PFSK-1 (cell line): ENCODE measurements at regions not wholly inside any gene's neighbourhood (a gene's known extent, or its start where the extent isn't known, plus 50 kb on each side); places are given as distances from the start of the nearest gene placed in this dataset.

Experiments used
- FOXP2 ChIP-seq: optimal IDR thresholded peaks from 2 replicates; pipeline ENCODE3; 2011; ENCODE audit warnings: borderline replicate concordance, control low read depth, inconsistent platforms; ENCODE audit not compliant: insufficient read depth; ENCODE audit errors: extremely low read length, extremely low read depth
- POLR2AphosphoS5 ChIP-seq: IDR thresholded peaks from 2 replicates; pipeline ENCODE4 v1.6.1; 2012; ENCODE audit warnings: low read depth, mild to moderate bottlenecking, control low read depth, low read length, moderate library complexity
- REST ChIP-seq, 2 experiments: IDR thresholded peaks; 2 replicates each; pipeline versions ENCODE4 v1.6.1 to v1.8.0; 2011 to 2012; ENCODE audit warnings: low read depth in 2 of 2, low read length in 2 of 2, control low read depth in 1 of 2, inconsistent platforms in 1 of 2, mild to moderate bottlenecking in 1 of 2, moderate library complexity in 1 of 2; ENCODE audit not compliant: insufficient read depth in 1 of 2
- SIN3A ChIP-seq: IDR thresholded peaks from 2 replicates; pipeline ENCODE4 v1.6.1; 2012; ENCODE audit warnings: mild to moderate bottlenecking, low read length, moderate library complexity, borderline replicate concordance; ENCODE audit not compliant: insufficient read depth
- TAF1 ChIP-seq: IDR thresholded peaks from 2 replicates; pipeline ENCODE4 v1.6.1; 2012; ENCODE audit warnings: low read length, control low read depth, borderline replicate concordance; ENCODE audit not compliant: insufficient read depth

GRCh38 chr12:87491598-87491997, 537.6 kb downstream of the C12orf50 start:
- no peak for TF ChIP-seq REST (IDR thresholded peaks at IDR 0.05; ENCODE audit: insufficient read depth in 1 of 2, low read depth in 2 of 2, low read length in 2 of 2)
- TF ChIP-seq POLR2AphosphoS5, result no peak
- no peak for TF ChIP-seq FOXP2
- no peak for TF ChIP-seq SIN3A
- TF ChIP-seq TAF1, result no peak

DNA sequence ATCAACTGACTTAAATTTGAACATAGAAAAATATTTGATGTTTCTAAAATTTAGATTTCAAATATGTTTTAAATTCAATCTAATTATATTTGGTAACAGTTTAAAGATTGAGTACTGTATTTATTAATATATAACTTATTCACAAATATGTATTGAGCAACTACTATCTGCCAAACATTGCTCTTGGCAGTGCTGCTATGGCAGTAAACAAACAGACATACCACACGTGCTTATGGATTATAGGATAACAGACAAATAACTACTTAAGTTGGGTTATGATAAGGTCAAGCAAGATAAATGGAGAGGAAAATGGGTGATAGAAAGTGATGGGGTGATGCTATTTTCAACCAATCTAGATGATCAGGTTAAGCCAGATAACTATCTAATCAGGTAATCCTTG, 538.1 kb downstream of the C12orf50 start:
- no peak for TF ChIP-seq POLR2AphosphoS5
- TF ChIP-seq SIN3A, result no peak
- no peak for TF ChIP-seq REST (IDR thresholded peaks at IDR 0.05; ENCODE audit: insufficient read depth in 1 of 2, low read depth in 2 of 2, low read length in 2 of 2)
- TF ChIP-seq FOXP2, result no peak
- no peak for TF ChIP-seq TAF1

- TF ChIP-seq SIN3A, result no peak
- no peak for TF ChIP-seq REST (IDR thresholded peaks at IDR 0.05; ENCODE audit: insufficient read depth in 1 of 2, low read depth in 2 of 2, low read length in 2 of 2)
- TF ChIP-seq FOXP2, result no peak
- TF ChIP-seq POLR2AphosphoS5, result no peak
- TF ChIP-seq TAF1, result no peak
These were observed 559.9 kb downstream of the C12orf50 start for GRCh38 chr12:87469295-87469694.

GRCh38 chr12:87467936-87468335, 561.3 kb downstream of the C12orf50 start:
- TF ChIP-seq POLR2AphosphoS5 (no peak), TAF1 (no peak), SIN3A (no peak), FOXP2 (no peak), REST (IDR thresholded peaks at IDR 0.05; ENCODE audit: insufficient read depth in 1 of 2, low read depth in 2 of 2, low read length in 2 of 2) (no peak)

- no peak for TF ChIP-seq FOXP2
- TF ChIP-seq TAF1, result no peak
- no peak for TF ChIP-seq POLR2AphosphoS5
- TF ChIP-seq REST (IDR thresholded peaks at IDR 0.05; ENCODE audit: insufficient read depth in 1 of 2, low read depth in 2 of 2, low read length in 2 of 2), result no peak
- no peak for TF ChIP-seq SIN3A
These were observed 564.6 kb downstream of the C12orf50 start for GRCh38 chr12:87464565-87464964.
